Neural cell (in vitro differentiated cells): ENCODE measurements at regions not wholly inside any gene's neighbourhood (a gene's known extent, or its start where the extent isn't known, plus 50 kb on each side); places are given as distances from the start of the nearest gene placed in this dataset.

Source experiments
- H2AFZ ChIP-seq: fragments of 200-600, 300-800 bp; sonication (generic), shearing (Covaris generic); 2 replicates; pipeline ENCODE4 v1.6.0; 2014; ENCODE audit warnings: low read depth, mild to moderate bottlenecking, antibody characterized with exemption, low read length, moderate library complexity
- H3F3A ChIP-seq: fragments of 200-600 bp; shearing (Covaris generic); 2 replicates; pipeline ENCODE4 v1.6.1; 2016; ENCODE audit warnings: mild to moderate bottlenecking, moderate library complexity, mixed read lengths, antibody characterized with exemption, low read length; ENCODE audit not compliant: insufficient read depth, poor library complexity, severe bottlenecking
- H3K27ac ChIP-seq: fragments of 200-600, 300-800 bp; sonication (generic), shearing (Covaris generic); 2 replicates; pipeline ENCODE4 v1.5.1; 2014; ENCODE audit warnings: mild to moderate bottlenecking, low read length, moderate library complexity
- H3K27me3 ChIP-seq: fragments of 300-800, 200-600 bp; sonication (generic), shearing (Covaris generic); 2 replicates; pipeline ENCODE4 v1.6.0; 2014; ENCODE audit warnings: mild to moderate bottlenecking, low read depth, low read length, moderate library complexity; ENCODE audit not compliant: insufficient read depth
- H3K36me3 ChIP-seq: fragments of 300-800, 200-600 bp; sonication (generic), shearing (Covaris generic); 2 replicates; pipeline ENCODE4 v1.5.1; 2014; ENCODE audit warnings: mild to moderate bottlenecking, antibody characterized with exemption, low read length, moderate library complexity; ENCODE audit not compliant: insufficient read depth
- H3K4me2 ChIP-seq: fragments of 300-800, 200-600 bp; sonication (generic), shearing (Covaris generic); 2 replicates; pipeline ENCODE4 v1.6.0; 2014; ENCODE audit warnings: mild to moderate bottlenecking, low read length
- H3K4me3 ChIP-seq: fragments of 300-800, 200-600 bp; sonication (generic), shearing (Covaris generic); 2 replicates; pipeline ENCODE4 v1.5.1; 2014; ENCODE audit warnings: mild to moderate bottlenecking, low read length, moderate library complexity
- H3K79me2 ChIP-seq: fragments of 200-600 bp; shearing (Covaris generic); replicated peaks from 2 replicates; pipeline ENCODE4 v1.6.0; 2014; ENCODE audit warnings: mild to moderate bottlenecking, low read length, moderate library complexity; ENCODE audit not compliant: insufficient read depth
- H3K9ac ChIP-seq: fragments of 300-800, 200-600 bp; sonication (generic), shearing (Covaris generic); 2 replicates; pipeline ENCODE4 v1.6.1; 2016; ENCODE audit warnings: mild to moderate bottlenecking, low read length, mixed read lengths
- H3K9me2 ChIP-seq: fragments of 200-600 bp; shearing (Covaris generic); 2 replicates; pipeline ENCODE4 v1.6.1; 2016; ENCODE audit warnings: mild to moderate bottlenecking, low read length, mixed read lengths; ENCODE audit not compliant: insufficient read depth
- H3K9me3 ChIP-seq: fragments of 200-600, 300-800 bp; sonication (generic), shearing (Covaris generic); 2 replicates; pipeline ENCODE4 v1.6.1; 2016; ENCODE audit warnings: mild to moderate bottlenecking, mixed run types, low read length, moderate library complexity, mixed read lengths
- H4K20me1 ChIP-seq: fragments of 200-600 bp; shearing (Covaris generic); 2 replicates; pipeline ENCODE4 v1.6.1; 2016; ENCODE audit warnings: mild to moderate bottlenecking, mixed run types; ENCODE audit not compliant: insufficient read depth
- CTCF ChIP-seq: fragments of 450-650 bp; IDR thresholded peaks from 2 replicates; pipeline ENCODE4 v1.5.1; 2014; ENCODE audit warnings: antibody characterized with exemption, mild to moderate bottlenecking, moderate library complexity; ENCODE audit not compliant: poor library complexity, severe bottlenecking
- EP300 ChIP-seq: fragments of 450-650 bp; conservative IDR thresholded peaks from 2 replicates; pipeline ENCODE4 v1.6.1; 2014; ENCODE audit warnings: antibody characterized with exemption, mild to moderate bottlenecking, moderate library complexity; ENCODE audit not compliant: poor library complexity, severe bottlenecking
- EZH2 ChIP-seq: fragments of 200-600, 300-800 bp; shearing (Covaris generic), sonication (generic); IDR thresholded peaks from 2 replicates; pipeline ENCODE4 v1.6.1; 2014; ENCODE audit warnings: antibody characterized with exemption, low read length, borderline replicate concordance, mild to moderate bottlenecking; ENCODE audit not compliant: insufficient read depth, poor library complexity, severe bottlenecking
- MXI1 ChIP-seq: fragments of 450-650 bp; conservative IDR thresholded peaks from 2 replicates; pipeline ENCODE4 v1.6.1; 2014; ENCODE audit warnings: antibody characterized with exemption, mild to moderate bottlenecking; ENCODE audit not compliant: poor library complexity, severe bottlenecking
- POLR2AphosphoS5 ChIP-seq: IDR thresholded peaks from 2 replicates; pipeline ENCODE4 v1.6.1; 2012
- RAD21 ChIP-seq: fragments of 450-650 bp; conservative IDR thresholded peaks from 2 replicates; pipeline ENCODE4 v1.6.1; 2014; ENCODE audit warnings: antibody characterized with exemption, mild to moderate bottlenecking, moderate library complexity
- REST ChIP-seq: IDR thresholded peaks from 2 replicates; pipeline ENCODE4 v1.6.1; 2012; ENCODE audit warnings: borderline replicate concordance
- SMC3 ChIP-seq: fragments of 450-650 bp; conservative IDR thresholded peaks from 2 replicates; pipeline ENCODE4 v1.6.1; 2014; ENCODE audit warnings: antibody characterized with exemption, mild to moderate bottlenecking, moderate library complexity; ENCODE audit not compliant: poor library complexity
- TAF1 ChIP-seq: IDR thresholded peaks from 2 replicates; pipeline ENCODE4 v1.6.1; 2012; ENCODE audit warnings: low read depth

- Histone ChIP-seq H3K79me2 (no peaks in the 10 kb centered on the region), H3K27ac (no peak overlapping the region), H3K9me3 (no peaks in the 10 kb centered on the region), H3F3A (no peaks in the 10 kb centered on the region), H3K9me2 (no peaks in the 10 kb centered on the region), H4K20me1 (no peaks in the 10 kb centered on the region), H3K36me3 (no peaks in the 10 kb centered on the region), H3K9ac (no peak overlapping the region), H3K4me3 (no peak overlapping the region), H3K27me3 (no peaks in the 10 kb centered on the region), H2AFZ (no peak overlapping the region), H3K4me2 (no peak overlapping the region)
- no peak for TF ChIP-seq TAF1
Measured at GRCh38 chr4:160495356-160495755, 1392.5 kb downstream of the RAPGEF2 start.

GRCh38 chr4:160498211-160498610 lies 1395.3 kb downstream of the RAPGEF2 start:
- Histone ChIP-seq H3K4me3 (no peak overlapping the region), H3K4me2 (no peak overlapping the region), H3K9ac (no peak overlapping the region), H3K79me2 (no peaks in the 10 kb centered on the region), H3F3A (no peaks in the 10 kb centered on the region), H4K20me1 (no peaks in the 10 kb centered on the region), H3K27me3 (no peaks in the 10 kb centered on the region), H3K36me3 (no peaks in the 10 kb centered on the region), H3K9me3 (no peaks in the 10 kb centered on the region), H3K27ac (no peak overlapping the region), H3K9me2 (no peaks in the 10 kb centered on the region), H2AFZ (no peak overlapping the region)
- TF ChIP-seq RAD21 = no peak
- TF ChIP-seq SMC3 = no peak
- no peak for TF ChIP-seq CTCF
- no peak for TF ChIP-seq MXI1
- TF ChIP-seq POLR2AphosphoS5 = no peak
- no peak for TF ChIP-seq EZH2
- no peak for TF ChIP-seq TAF1
- TF ChIP-seq EP300 = no peak
- TF ChIP-seq REST = no peak

GRCh38 chr4:160505724-160506123 lies 1402.8 kb downstream of the RAPGEF2 start:
- TF ChIP-seq TAF1 (no peak), CTCF (no peak), POLR2AphosphoS5 (no peak), SMC3 (no peak), EP300 (no peak), RAD21 (no peak)
- Histone ChIP-seq H4K20me1 (no peaks in the 10 kb centered on the region), H3K9ac (no peak overlapping the region), H3K4me2 (no peak overlapping the region), H3K27me3 (no peaks in the 10 kb centered on the region), H3K27ac (no peak overlapping the region), H3F3A (no peaks in the 10 kb centered on the region), H2AFZ (no peak overlapping the region), H3K9me2 (no peaks in the 10 kb centered on the region), H3K4me3 (no peak overlapping the region), H3K36me3 (no peaks in the 10 kb centered on the region), H3K9me3 (no peaks in the 10 kb centered on the region), H3K79me2 (no peaks in the 10 kb centered on the region)
